B cell (primary cell): ENCODE measurements at regions not wholly inside any gene's neighbourhood (a gene's known extent, or its start where the extent isn't known, plus 50 kb on each side); places are given as distances from the start of the nearest gene placed in this dataset.

Experiments used
- ATAC-seq: fragments of 200-7000 bp; cut with Tn5 transposase; one replicate; pipeline ENCODE4 v1.10.0; 2021; ENCODE audit warnings: low read depth, mild to moderate bottlenecking, moderate number of reproducible peaks, moderate library complexity
- CTCF ChIA-PET: fragments of 350-600 bp; sonication (Branson Sonifier 250); formaldehyde crosslinking; loops from one replicate; lab custom pipeline; 2021; ENCODE audit warnings: antibody characterized with exemption, inconsistent platforms; lab: Charles Lee
- POLR2A ChIA-PET: fragments of 350-600 bp; sonication (Branson Sonifier 250); formaldehyde crosslinking; loops from one replicate; lab custom pipeline; 2021; ENCODE audit warnings: antibody characterized with exemption; lab: Charles Lee
- DNase-seq: peaks from one replicate; pipeline ENCODE4 v3.0.0; 2013
- H2AFZ ChIP-seq: 2 replicates; pipeline ENCODE4 v1.6.1; 2012; ENCODE audit warnings: mild to moderate bottlenecking, low read depth, low read length; ENCODE audit not compliant: insufficient read depth, poor library complexity, severe bottlenecking
- H3K27ac ChIP-seq, 2 donors: 1 replicate in 1 of 2; 2 replicates in 1 of 2; pipeline ENCODE4 v1.5.1; 2012 to 2013; ENCODE audit warnings: low read length in 2 of 2, mild to moderate bottlenecking in 2 of 2, moderate library complexity in 1 of 2
- H3K27me3 ChIP-seq, 4 experiments: fragments of 200-600 bp in 1 of 4; sonication (generic) in 1 of 4; replicated peaks in 1 of 4; 1 replicate in 2 of 4; 2 replicates in 2 of 4; pipeline versions ENCODE4 v1.6.1 to v1.7.0; 2013 to 2016; ENCODE audit warnings: low read length in 3 of 4, mild to moderate bottlenecking in 2 of 4, mixed read lengths in 1 of 4, moderate library complexity in 1 of 4; ENCODE audit not compliant: insufficient read depth in 4 of 4, control insufficient read depth in 3 of 4; ENCODE audit errors: control extremely low read depth in 1 of 4
- H3K36me3 ChIP-seq, 2 experiments: replicated peaks in 1 of 2; 1 replicate in 1 of 2; 2 replicates in 1 of 2; pipeline versions ENCODE4 v1.6.1 to v1.7.1; 2013; ENCODE audit warnings: low read length in 1 of 2; ENCODE audit not compliant: insufficient read depth in 2 of 2, control insufficient read depth in 1 of 2; ENCODE audit errors: control extremely low read depth in 1 of 2, extremely low read depth in 1 of 2
- H3K4me1 ChIP-seq, 2 donors: fragments of 200-600 bp in 1 of 2; sonication (generic) in 1 of 2; 1 replicate in 1 of 2; 2 replicates in 1 of 2; pipeline versions ENCODE4 v1.5.1 to v1.6.1; 2013 to 2017; ENCODE audit warnings: low read length in 2 of 2; ENCODE audit not compliant: control insufficient read depth in 2 of 2, insufficient read depth in 2 of 2
- H3K4me2 ChIP-seq: replicated peaks from 2 replicates; pipeline ENCODE3; 2012; ENCODE audit warnings: mild to moderate bottlenecking, low read depth, low read length; ENCODE audit not compliant: poor library complexity, severe bottlenecking
- H3K4me3 ChIP-seq, 5 experiments: fragments of 200-600 bp in 1 of 5; sonication (generic) in 1 of 5; 1 replicate in 3 of 5; 2 replicates in 2 of 5; pipeline versions ENCODE4 v1.5.1 to v1.7.0; 2011 to 2016; ENCODE audit warnings: low read length in 4 of 5, mild to moderate bottlenecking in 4 of 5, low read depth in 2 of 5, control low read depth in 1 of 5, moderate library complexity in 1 of 5; ENCODE audit not compliant: insufficient read depth in 1 of 5; ENCODE audit errors: control extremely low read depth in 1 of 5, extremely low read depth in 1 of 5
- H3K79me2 ChIP-seq: fragments of 200-600 bp; sonication (generic); one replicate; pipeline ENCODE4 v1.6.0; 2016; ENCODE audit warnings: low read length; ENCODE audit not compliant: control insufficient read depth, insufficient read depth
- H3K9ac ChIP-seq: fragments of 200-600 bp; sonication (generic); 2 replicates; pipeline ENCODE4 v1.6.1; 2017; ENCODE audit warnings: mild to moderate bottlenecking, low read length, moderate library complexity
- H3K9me3 ChIP-seq, 3 donors: one replicate each; pipeline versions ENCODE4 v1.6.1 to v1.7.1; 2013; ENCODE audit warnings: low read length in 2 of 3; ENCODE audit not compliant: control insufficient read depth in 2 of 3, insufficient read depth in 1 of 3; ENCODE audit errors: control extremely low read depth in 1 of 3
- H4K20me1 ChIP-seq: 2 replicates; pipeline ENCODE4 v1.6.0; 2012; ENCODE audit warnings: mild to moderate bottlenecking, low read length; ENCODE audit not compliant: insufficient read depth, control insufficient read depth, poor library complexity, severe bottlenecking
- H3K27ac Mint-ChIP-seq: one replicate; pipeline ENCODE4 v1.8.0; 2021; ENCODE audit warnings: mixed read lengths
- H3K27me3 Mint-ChIP-seq: one replicate; pipeline ENCODE4 v1.8.0; 2021; ENCODE audit warnings: mixed read lengths
- H3K4me1 Mint-ChIP-seq: one replicate; pipeline ENCODE4 v1.8.0; 2021; ENCODE audit warnings: mixed read lengths
- H3K4me3 Mint-ChIP-seq: one replicate; pipeline ENCODE4 v1.8.0; 2021; ENCODE audit warnings: mixed read lengths
- H3K9me3 Mint-ChIP-seq: one replicate; pipeline ENCODE4 v1.8.0; 2022; ENCODE audit warnings: mixed read lengths; ENCODE audit not compliant: insufficient read depth
- CTCF ChIP-seq: fragments of 200-600 bp; IDR thresholded peaks from one replicate; pipeline ENCODE4 v1.8.0; 2022; ENCODE audit warnings: antibody characterized with exemption, mild to moderate bottlenecking
- EZH2 ChIP-seq: IDR thresholded peaks from 2 replicates; pipeline ENCODE4 v1.6.1; 2012; ENCODE audit warnings: borderline replicate concordance, low read depth, mild to moderate bottlenecking, moderate library complexity, low read length; ENCODE audit not compliant: insufficient read depth, poor library complexity, severe bottlenecking
- WGBS: methylation state at CpG from one replicate; pipeline ENCODE4 v1.1.5; 2013; ENCODE audit warnings: missing lambda C conversion rate; ENCODE audit not compliant: insufficient coverage; 5-methylcytosine and 5-hydroxymethylcytosine counted together
- intact Hi-C: fragments of 100-400 bp; cut with micrococcal nuclease; formaldehyde crosslinking; loops from one replicate; pipeline ENCODE4 v1.10.0; 2022

GRCh38 chr18:2423761-2424160 lies 147.5 kb downstream of the METTL4 start:
- Histone ChIP-seq H2AFZ (no peak overlapping the region), H3K9me3 (peaks cover 0 to 3% (median 0%) of the 10 kb centered on the region in 3 donors), H3K4me3 (no peak overlapping the region), H3K27ac (no peak overlapping the region), H4K20me1 (no peaks in the 10 kb centered on the region), H3K4me1 (no peaks in the 10 kb centered on the region), H3K4me2 (no peak overlapping the region), H3K79me2 (no peaks in the 10 kb centered on the region), H3K36me3 (no peaks in the 10 kb centered on the region), H3K9ac (no peak overlapping the region), H3K27me3 (no peaks in the 10 kb centered on the region)
- H3K9me3 Mint-ChIP-seq = peaks cover 3% of the 10 kb centered on the region
- intact Hi-C loops = no loop called here
- TF ChIP-seq EZH2 = no peak
- no peak for TF ChIP-seq CTCF
- WGBS = 100% methylated on average over 2 of the region's 5 CpGs
- H3K4me3 Mint-ChIP-seq = no peak overlapping the region
- ATAC-seq (no peak), DNase-seq (no peak)
- POLR2A ChIA-PET = no interaction called here
- H3K4me1 Mint-ChIP-seq = no peaks in the 10 kb centered on the region
- CTCF ChIA-PET = no interaction called here
- peaks cover 13% of the 10 kb centered on the region for H3K27me3 Mint-ChIP-seq
- H3K27ac Mint-ChIP-seq = no peak overlapping the region

GRCh38 chr18:2424420-2424819 lies 146.9 kb downstream of the METTL4 start:
- no peak overlapping the region for H2AFZ ChIP-seq
- H4K20me1 ChIP-seq = no peaks in the 10 kb centered on the region
- no peak overlapping the region for H3K27ac ChIP-seq
- no peak overlapping the region for H3K4me3 ChIP-seq
- H3K9me3 Mint-ChIP-seq = peaks cover 3% of the 10 kb centered on the region
- no peak for TF ChIP-seq EZH2
- TF ChIP-seq CTCF = no peak
- intact Hi-C loops = no loop called here
- H3K4me1 ChIP-seq = no peaks in the 10 kb centered on the region
- 40% methylated on average over 1 of the region's 3 CpGs for WGBS
- H3K27me3 Mint-ChIP-seq = peaks cover 13% of the 10 kb centered on the region
- no peak overlapping the region for H3K27ac Mint-ChIP-seq
- H3K79me2 ChIP-seq = no peaks in the 10 kb centered on the region
- H3K27me3 ChIP-seq = no peaks in the 10 kb centered on the region
- no peak overlapping the region for H3K4me3 Mint-ChIP-seq
- H3K9ac ChIP-seq = no peak overlapping the region
- POLR2A ChIA-PET = no interaction called here
- DNase-seq = no peak
- no peak overlapping the region for H3K4me2 ChIP-seq
- no peaks in the 10 kb centered on the region for H3K4me1 Mint-ChIP-seq
- CTCF ChIA-PET = interaction anchor here (1.0 kb wide), 1 partner anchor 119 kb away, joined by 3 read pairs; no protein-coding TSS in a partner anchor
- H3K36me3 ChIP-seq = no peaks in the 10 kb centered on the region
- peaks cover 0 to 9% (median 0%) of the 10 kb centered on the region in 3 donors for H3K9me3 ChIP-seq
- ATAC-seq = no peak
